OCI-LY7 (cell line): ENCODE measurements at regions not wholly inside any gene's neighbourhood (a gene's known extent, or its start where the extent isn't known, plus 50 kb on each side); places are given as distances from the start of the nearest gene placed in this dataset.

ENCODE experiments used
- CTCF ChIP-seq: fragments of 200-600 bp; sonication (generic); conservative IDR thresholded peaks from 2 replicates; pipeline ENCODE4 v1.5.1; 2014; ENCODE audit warnings: mild to moderate bottlenecking, antibody characterized with exemption, low read length, moderate library complexity, mixed read lengths
- EZH2phosphoT487 ChIP-seq: fragments of 200-600 bp; sonication (generic); IDR thresholded peaks from 2 replicates; pipeline ENCODE4 v1.6.1; 2018; ENCODE audit warnings: low read depth, borderline replicate concordance, mild to moderate bottlenecking, mixed run types, antibody characterized with exemption, low read length, moderate library complexity, mixed read lengths

- no peak for TF ChIP-seq CTCF
- TF ChIP-seq EZH2phosphoT487 = no peak
Measured at GRCh38 chr20:12064540-12064939, 146.8 kb downstream of the BTBD3 start.
